Glutamatergic neuron (in vitro differentiated cells): ENCODE measurements at regions not wholly inside any gene's neighbourhood (a gene's known extent, or its start where the extent isn't known, plus 50 kb on each side); places are given as distances from the start of the nearest gene placed in this dataset.

ENCODE experiments used
- DNase-seq: peaks from one replicate; pipeline ENCODE4 v3.0.0; 2022
- H3K27ac Mint-ChIP-seq: one replicate; pipeline ENCODE4 v1.8.0; 2020; ENCODE audit warnings: mild to moderate bottlenecking, mixed read lengths, inconsistent platforms; ENCODE audit not compliant: unreplicated experiment
- H3K27me3 Mint-ChIP-seq: one replicate; pipeline ENCODE4 v1.8.0; 2020; ENCODE audit warnings: mild to moderate bottlenecking, moderate library complexity, mixed read lengths, inconsistent platforms; ENCODE audit not compliant: unreplicated experiment
- H3K36me3 Mint-ChIP-seq: one replicate; pipeline ENCODE4 v1.8.0; 2020; ENCODE audit warnings: mild to moderate bottlenecking, mixed read lengths, inconsistent platforms; ENCODE audit not compliant: unreplicated experiment
- H3K4me1 Mint-ChIP-seq: one replicate; pipeline ENCODE4 v1.8.0; 2020; ENCODE audit warnings: mild to moderate bottlenecking, low read depth, mixed read lengths, inconsistent platforms; ENCODE audit not compliant: unreplicated experiment
- H3K4me3 Mint-ChIP-seq: one replicate; pipeline ENCODE4 v1.8.0; 2020; ENCODE audit warnings: mild to moderate bottlenecking, mixed read lengths, inconsistent platforms; ENCODE audit not compliant: unreplicated experiment
- H3K9me3 Mint-ChIP-seq: one replicate; pipeline ENCODE4 v1.8.0; 2020; ENCODE audit warnings: mild to moderate bottlenecking, moderate library complexity, mixed read lengths, inconsistent platforms; ENCODE audit not compliant: unreplicated experiment
- CTCF ChIP-seq: fragments of 200-600 bp; sonication (generic); IDR thresholded peaks from one replicate; pipeline ENCODE4 v1.5.0; 2021; ENCODE audit not compliant: partially characterized antibody, unreplicated experiment

GRCh38 chr17:13104576-13104975 lies 86.7 kb upstream of the ELAC2 start:
- Mint-ChIP-seq H3K9me3 (peaks cover 4% of the 10 kb centered on the region), H3K27me3 (no peaks in the 10 kb centered on the region), H3K4me3 (no peak overlapping the region), H3K27ac (no peak overlapping the region), H3K4me1 (no peaks in the 10 kb centered on the region), H3K36me3 (peaks cover 7% of the 10 kb centered on the region)
- no peak for TF ChIP-seq CTCF
- no peak for DNase-seq

- Mint-ChIP-seq H3K9me3 (peaks cover 4% of the 10 kb centered on the region), H3K4me3 (no peak overlapping the region), H3K27me3 (no peaks in the 10 kb centered on the region), H3K27ac (no peak overlapping the region), H3K4me1 (no peaks in the 10 kb centered on the region), H3K36me3 (peaks cover 7% of the 10 kb centered on the region)
- no peak for DNase-seq
- no peak for TF ChIP-seq CTCF
Observed at GRCh38 chr17:13102477-13102876, 84.7 kb upstream of the ELAC2 start.

- no peaks in the 10 kb centered on the region for H3K4me1 Mint-ChIP-seq
- H3K9me3 Mint-ChIP-seq = peaks cover 2% of the 10 kb centered on the region
- DNase-seq = no peak
- no peak for TF ChIP-seq CTCF
- no peak overlapping the region for H3K27ac Mint-ChIP-seq
- H3K36me3 Mint-ChIP-seq = peaks cover 7% of the 10 kb centered on the region
- H3K4me3 Mint-ChIP-seq = no peak overlapping the region
- no peaks in the 10 kb centered on the region for H3K27me3 Mint-ChIP-seq
Observed at GRCh38 chr17:13099926-13100325, 82.1 kb upstream of the ELAC2 start.

GRCh38 chr17:13099089-13099735 lies 81.4 kb upstream of the ELAC2 start:
- H3K27ac Mint-ChIP-seq = no peak overlapping the region

More at GRCh38 chr17:13099089-13099735, 81.4 kb upstream of the ELAC2 start:
- Mint-ChIP-seq H3K36me3 (peaks cover 7% of the 10 kb centered on the region), H3K4me3 (no peak overlapping the region), H3K27me3 (no peaks in the 10 kb centered on the region), H3K9me3 (peaks cover 2% of the 10 kb centered on the region), H3K4me1 (no peaks in the 10 kb centered on the region)
- TF ChIP-seq CTCF = no peak
- no peak for DNase-seq
